Prostate gland (tissue), 2 donors: ENCODE measurements at regions not wholly inside any gene's neighbourhood (a gene's known extent, or its start where the extent isn't known, plus 50 kb on each side); places are given as distances from the start of the nearest gene placed in this dataset.

ENCODE experiments used
- DNase-seq: peaks from one replicate; pipeline ENCODE4 v3.0.0-alpha.2; 2019; ENCODE audit warnings: low spot score
- H3K27ac ChIP-seq, 2 donors: fragments of 200-600 bp; sonication (generic); 2 replicates each; pipeline ENCODE4 v1.5.1; 2017 to 2019
- H3K27me3 ChIP-seq: fragments of 200-600 bp; sonication (generic); replicated peaks from 2 replicates; pipeline ENCODE4 v1.5.1; 2019; ENCODE audit not compliant: insufficient read depth
- H3K36me3 ChIP-seq, 2 donors: fragments of 200-600 bp; sonication (generic); 1 replicate in 1 of 2; 2 replicates in 1 of 2; pipeline versions ENCODE4 v1.5.1 to v1.8.1; 2017 to 2019
- H3K4me1 ChIP-seq: fragments of 200-600 bp; sonication (generic); replicated peaks from 2 replicates; pipeline ENCODE4 v1.5.1; 2019
- H3K4me3 ChIP-seq, 2 donors: fragments of 200-600 bp; sonication (generic); 2 replicates each; pipeline ENCODE4 v1.5.1; 2017 to 2019
- H3K9me3 ChIP-seq: fragments of 200-600 bp; sonication (generic); 2 replicates; pipeline ENCODE4 v1.5.1; 2017
- POLR2A ChIP-seq: fragments of 450-650 bp; IDR thresholded peaks from one replicate; pipeline ENCODE4 v1.6.1; 2016; ENCODE audit warnings: antibody characterized with exemption, mild to moderate bottlenecking
- POLR2AphosphoS5 ChIP-seq: sonication (generic); formaldehyde crosslinking; IDR thresholded peaks from one replicate; pipeline ENCODE4 v1.6.1; 2017; ENCODE audit warnings: antibody characterized with exemption
- WGBS: methylation state at CpG from one replicate; pipeline ENCODE4 v1.1.5; 2018; 5-methylcytosine and 5-hydroxymethylcytosine counted together
- intact Hi-C: fragments of 100-400 bp; cut with DNase I; formaldehyde crosslinking; loops from one replicate; pipeline ENCODE4 v1.14.2; 2022
- TF ChIP-seq, protein P1 (sequence below), 4 experiments: fragments of 200-600 bp in 2 of 4; fragments of 450-650 bp in 2 of 4; sonication (generic) in 2 of 4; IDR thresholded peaks; 1 replicate in 3 of 4; 2 replicates in 1 of 4; pipeline ENCODE4 v1.5.1; 2016 to 2019; ENCODE audit warnings: antibody characterized with exemption in 4 of 4, mild to moderate bottlenecking in 2 of 4, moderate library complexity in 2 of 4

GRCh38 chr1:190615818-190616217, 138.2 kb upstream of the BRINP3 start:
- Histone ChIP-seq H3K4me3 (no peak overlapping the region), H3K36me3 (no peaks in the 10 kb centered on the region), H3K27me3 (no peaks in the 10 kb centered on the region), H3K9me3 (no peaks in the 10 kb centered on the region), H3K4me1 (no peaks in the 10 kb centered on the region), H3K27ac (no peak overlapping the region)
- TF ChIP-seq POLR2A (no peak), POLR2AphosphoS5 (no peak)
- TF ChIP-seq, protein P1, sequence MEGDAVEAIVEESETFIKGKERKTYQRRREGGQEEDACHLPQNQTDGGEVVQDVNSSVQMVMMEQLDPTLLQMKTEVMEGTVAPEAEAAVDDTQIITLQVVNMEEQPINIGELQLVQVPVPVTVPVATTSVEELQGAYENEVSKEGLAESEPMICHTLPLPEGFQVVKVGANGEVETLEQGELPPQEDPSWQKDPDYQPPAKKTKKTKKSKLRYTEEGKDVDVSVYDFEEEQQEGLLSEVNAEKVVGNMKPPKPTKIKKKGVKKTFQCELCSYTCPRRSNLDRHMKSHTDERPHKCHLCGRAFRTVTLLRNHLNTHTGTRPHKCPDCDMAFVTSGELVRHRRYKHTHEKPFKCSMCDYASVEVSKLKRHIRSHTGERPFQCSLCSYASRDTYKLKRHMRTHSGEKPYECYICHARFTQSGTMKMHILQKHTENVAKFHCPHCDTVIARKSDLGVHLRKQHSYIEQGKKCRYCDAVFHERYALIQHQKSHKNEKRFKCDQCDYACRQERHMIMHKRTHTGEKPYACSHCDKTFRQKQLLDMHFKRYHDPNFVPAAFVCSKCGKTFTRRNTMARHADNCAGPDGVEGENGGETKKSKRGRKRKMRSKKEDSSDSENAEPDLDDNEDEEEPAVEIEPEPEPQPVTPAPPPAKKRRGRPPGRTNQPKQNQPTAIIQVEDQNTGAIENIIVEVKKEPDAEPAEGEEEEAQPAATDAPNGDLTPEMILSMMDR (IDR thresholded peaks at IDR 0.05), result no peak
- no peak for DNase-seq
- 95% methylated on average over 7 of the region's 7 CpGs for WGBS
- intact Hi-C loops, result no loop called here

DNA sequence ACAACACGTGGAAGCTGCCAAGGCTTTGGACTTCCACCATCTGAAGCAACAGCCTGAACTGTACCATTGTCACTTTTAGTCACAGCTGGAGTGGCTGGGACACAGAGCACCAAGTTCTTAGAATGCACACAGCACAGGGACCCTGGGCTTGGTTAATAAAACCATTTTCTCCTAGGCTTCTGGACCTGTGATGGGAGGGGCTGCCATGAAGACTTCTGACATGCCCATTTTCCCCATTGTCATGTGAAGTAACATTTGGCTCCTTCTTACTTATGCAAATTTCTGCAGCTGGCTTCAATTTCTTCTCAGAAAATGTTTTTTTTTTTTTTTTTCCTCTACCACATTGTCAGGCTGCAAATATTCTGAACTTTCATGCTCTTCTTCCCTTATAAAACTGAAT, 138.6 kb upstream of the BRINP3 start:
- Histone ChIP-seq H3K9me3 (no peaks in the 10 kb centered on the region), H3K36me3 (no peaks in the 10 kb centered on the region)
- TF ChIP-seq POLR2A (no peak), POLR2AphosphoS5 (no peak)
- TF ChIP-seq, protein P1 (IDR thresholded peaks at IDR 0.05), result no peak

DNA sequence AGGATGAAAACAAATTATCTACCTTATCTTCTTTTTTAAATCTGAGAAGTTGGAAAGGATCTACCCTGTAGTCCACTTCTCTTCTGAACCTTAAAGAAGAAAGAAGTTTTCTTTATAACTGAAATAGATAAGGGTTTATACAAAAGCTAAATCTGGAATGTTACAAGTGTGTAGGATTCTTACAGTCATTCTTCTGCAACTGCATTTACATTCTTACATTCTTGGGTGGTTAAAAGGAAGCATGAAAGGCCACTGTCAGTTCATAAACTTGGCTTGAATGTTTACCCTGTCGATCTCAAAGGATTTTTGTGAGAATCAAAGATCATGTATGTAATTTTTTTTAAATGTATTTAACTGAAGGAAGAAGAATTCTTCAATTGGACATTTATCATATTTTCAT, 142.1 kb upstream of the BRINP3 start:
- H3K27ac ChIP-seq, result no peak overlapping the region
- intact Hi-C loops, result no loop called here
- WGBS, result 26% methylated on average over 1 of the region's 1 CpG
- no peak for TF ChIP-seq POLR2AphosphoS5
- no peaks in the 10 kb centered on the region for H3K27me3 ChIP-seq
- no peaks in the 10 kb centered on the region for H3K4me1 ChIP-seq
- DNase-seq, result no peak
- no peak overlapping the region for H3K4me3 ChIP-seq
- no peaks in the 10 kb centered on the region for H3K36me3 ChIP-seq
- H3K9me3 ChIP-seq, result no peaks in the 10 kb centered on the region

More for the DNA sequence above, 138.6 kb upstream of the BRINP3 start:
- no peak overlapping the region for H3K27ac ChIP-seq
- no peaks in the 10 kb centered on the region for H3K4me1 ChIP-seq
- no peak overlapping the region for H3K4me3 ChIP-seq
- intact Hi-C loops, result no loop called here
- 79% methylated on average over 1 of the region's 1 CpG for WGBS
- no peaks in the 10 kb centered on the region for H3K27me3 ChIP-seq
- DNase-seq, result no peak

GRCh38 chr1:190633488-190633887, 155.8 kb upstream of the BRINP3 start:
- Histone ChIP-seq H3K27ac (no peak overlapping the region), H3K4me1 (no peaks in the 10 kb centered on the region), H3K36me3 (no peaks in the 10 kb centered on the region), H3K4me3 (no peak overlapping the region), H3K9me3 (no peaks in the 10 kb centered on the region), H3K27me3 (no peaks in the 10 kb centered on the region)
- intact Hi-C loops, result no loop called here
- DNase-seq, result no peak
- TF ChIP-seq POLR2A (no peak), POLR2AphosphoS5 (no peak)
- TF ChIP-seq, protein P1 (IDR thresholded peaks at IDR 0.05), result no peak

DNA sequence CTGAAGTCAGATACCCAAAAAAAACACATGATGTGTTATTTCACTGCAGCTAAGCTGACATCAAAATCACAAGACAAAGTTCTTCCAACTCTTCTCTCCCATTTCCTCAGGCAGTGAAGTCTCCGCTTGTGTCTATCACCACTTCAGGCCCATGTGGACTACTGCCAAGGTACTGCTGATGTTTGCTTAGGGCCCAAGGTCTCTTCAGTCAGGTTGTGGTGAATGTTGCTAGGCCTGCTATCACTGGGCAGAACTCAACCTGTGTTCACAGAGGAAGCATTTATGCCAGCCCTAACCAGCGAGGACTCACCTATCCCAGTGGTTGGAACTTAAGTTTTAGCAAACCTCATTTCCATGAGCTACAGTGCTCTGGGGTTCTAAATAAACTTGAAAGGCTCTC, 156.5 kb upstream of the BRINP3 start:
- intact Hi-C loops, result no loop called here
- H3K4me3 ChIP-seq, result no peak overlapping the region
- H3K9me3 ChIP-seq, result no peaks in the 10 kb centered on the region
- TF ChIP-seq, protein P1 (IDR thresholded peaks at IDR 0.05), result no peak
- TF ChIP-seq POLR2AphosphoS5 (no peak), POLR2A (no peak)
- no peak for DNase-seq
- H3K4me1 ChIP-seq, result no peaks in the 10 kb centered on the region
- H3K36me3 ChIP-seq, result no peaks in the 10 kb centered on the region
- no peaks in the 10 kb centered on the region for H3K27me3 ChIP-seq
- WGBS, result 92% methylated on average over 2 of the region's 2 CpGs
- H3K27ac ChIP-seq, result no peak overlapping the region
